K562 (cell line): ENCODE measurements at regions not wholly inside any gene's neighbourhood (a gene's known extent, or its start where the extent isn't known, plus 50 kb on each side); places are given as distances from the start of the nearest gene placed in this dataset.

Source experiments
- ATAC-seq: fragments of 200-7000 bp; cut with Tn5 transposase; 3 replicates; pipeline ENCODE4 v1.9.1; 2020; ENCODE audit warnings: moderate library complexity
- BruUV-seq: library from RNA; stranded (reverse); fragments of 400-500 nt; replicated peaks from 2 replicates; lab custom pipeline; 2021; lab: Mats Ljungman, UMichigan
- CTCF ChIA-PET: fragments of 300-600 bp; formaldehyde crosslinking; extraction: SDS; loops from one replicate; lab custom pipeline; 2021; ENCODE audit warnings: low intra/inter-chr PET ratio; lab: Yijun Ruan, JAX
- POLR2A ChIA-PET: fragments of 300-600, 350-650 bp; sonication (Branson Sonifier 250); formaldehyde crosslinking; extraction: SDS; loops from one replicate; lab custom pipeline; 2021; ENCODE audit warnings: antibody characterized with exemption, inconsistent platforms; lab: Yijun Ruan, JAX
- DNase-seq, 4 experiments: peaks; one replicate each; pipeline versions ENCODE4 v3.0.0 to v3.0.0-alpha.2; 2011 to 2018; ENCODE audit warnings: low spot score in 3 of 4, mixed read lengths in 3 of 4; ENCODE audit errors: extremely low read depth in 1 of 4
- FAIRE-seq: peaks from 2 replicates; lab custom pipeline; 2011; peaks lifted over from hg19 to GRCh38; lab: Jason Lieb, UNC
- H2AFZ ChIP-seq: 2 replicates; pipeline ENCODE4 v1.6.0; 2011; ENCODE audit warnings: low read depth, low read length, control low read depth, inconsistent platforms
- H3K27ac ChIP-seq: fragments of 200-600 bp; 3 replicates; pipeline ENCODE4 v1.8.0; 2011; ENCODE audit warnings: low read depth, mild to moderate bottlenecking, control low read depth, inconsistent platforms, low read length, moderate library complexity, mixed read lengths; ENCODE audit errors: extremely low read depth
- H3K27me3 ChIP-seq, 2 experiments: fragments of 300-600 bp in 1 of 2; 2 replicates in 1 of 2; 3 replicates in 1 of 2; pipeline versions ENCODE4 v1.6.0 to v1.8.0; 2011; ENCODE audit warnings: inconsistent platforms in 2 of 2, low read length in 2 of 2, mild to moderate bottlenecking in 1 of 2, mixed read lengths in 1 of 2, moderate library complexity in 1 of 2; ENCODE audit not compliant: control insufficient read depth in 2 of 2, insufficient read depth in 2 of 2
- H3K36me3 ChIP-seq: fragments of 300-600 bp; 3 replicates; pipeline ENCODE4 v1.8.0; 2011; ENCODE audit warnings: mild to moderate bottlenecking, low read length, inconsistent platforms; ENCODE audit not compliant: control insufficient read depth, insufficient read depth
- H3K4me1 ChIP-seq, 2 experiments: fragments of 200-600 bp in 1 of 2; replicated peaks in 1 of 2; 2 replicates in 1 of 2; 3 replicates in 1 of 2; pipeline versions ENCODE4 v1.5.1 to v1.8.0; 2011; ENCODE audit warnings: inconsistent platforms in 2 of 2, low read length in 2 of 2, mild to moderate bottlenecking in 1 of 2, mixed read lengths in 1 of 2, moderate library complexity in 1 of 2; ENCODE audit not compliant: control insufficient read depth in 2 of 2, insufficient read depth in 2 of 2
- H3K4me2 ChIP-seq: 2 replicates; pipeline ENCODE4 v1.6.1; 2011; ENCODE audit warnings: low read length, control low read depth, inconsistent platforms, mixed read lengths; ENCODE audit not compliant: insufficient read depth
- H3K4me3 ChIP-seq: fragments of 200-600 bp; sonication (generic), shearing (Covaris generic); 2 replicates; pipeline ENCODE4 v1.5.1; 2016; ENCODE audit warnings: control low read depth, inconsistent platforms
- H3K79me2 ChIP-seq: fragments of 200-600 bp; 3 replicates; pipeline ENCODE4 v1.8.0; 2011; ENCODE audit warnings: low read length, inconsistent platforms; ENCODE audit not compliant: control insufficient read depth, insufficient read depth
- H3K9ac ChIP-seq, 2 experiments: 2 replicates each; pipeline versions ENCODE4 v1.6.0 to v1.6.1; 2011; ENCODE audit warnings: low read depth in 2 of 2, low read length in 2 of 2, control low read depth in 1 of 2, inconsistent platforms in 1 of 2, mild to moderate bottlenecking in 1 of 2, mixed read lengths in 1 of 2; ENCODE audit not compliant: insufficient read depth in 1 of 2
- H3K9me1 ChIP-seq: one replicate; pipeline ENCODE4 v1.6.0; 2011; ENCODE audit warnings: inconsistent platforms, mild to moderate bottlenecking, low read length, moderate library complexity; ENCODE audit not compliant: control insufficient read depth, insufficient read depth
- H3K9me3 ChIP-seq: replicated peaks from 2 replicates; pipeline ENCODE4 v1.5.1; 2011; ENCODE audit warnings: low read depth, low read length, inconsistent platforms; ENCODE audit not compliant: control insufficient read depth, insufficient read depth
- H4K20me1 ChIP-seq: replicated peaks from 2 replicates; pipeline ENCODE4 v1.6.1; 2011; ENCODE audit warnings: low read length, inconsistent platforms, mixed read lengths; ENCODE audit not compliant: control insufficient read depth, insufficient read depth
- CHD4 ChIP-seq: fragments of 200-600 bp; sonication (generic); IDR thresholded peaks from 3 replicates; pipeline ENCODE4 v1.6.1; 2012; ENCODE audit warnings: low read depth, mild to moderate bottlenecking, mixed read lengths, low read length, inconsistent platforms; ENCODE audit not compliant: insufficient read depth, insufficient replicate concordance, poor library complexity, severe bottlenecking
- E2F1 ChIP-seq: sonication (generic); formaldehyde crosslinking; IDR thresholded peaks from 2 replicates; pipeline ENCODE4 v1.8.1; 2023; ENCODE audit warnings: mild to moderate bottlenecking, missing genetic modification reagents, moderate library complexity
- LARP7 ChIP-seq: fragments of 450-650 bp; IDR thresholded peaks from 2 replicates; pipeline ENCODE4 v1.6.1; 2016
- MTA3 ChIP-seq: fragments of 450-650 bp; formaldehyde crosslinking; IDR thresholded peaks from 2 replicates; pipeline ENCODE4 v1.6.1; 2017; ENCODE audit warnings: mild to moderate bottlenecking, borderline replicate concordance
- PHF21A ChIP-seq: fragments of 450-650 bp; IDR thresholded peaks from 2 replicates; pipeline ENCODE4 v1.6.1; 2017; ENCODE audit warnings: low read depth, borderline replicate concordance
- RBM34 ChIP-seq: fragments of 200-400 bp; formaldehyde crosslinking; IDR thresholded peaks from 2 replicates; pipeline ENCODE4 v1.6.1; 2018; ENCODE audit warnings: low read length, borderline replicate concordance; ENCODE audit not compliant: insufficient read depth
- THRB ChIP-seq: fragments of 450-650 bp; formaldehyde crosslinking; conservative IDR thresholded peaks from 2 replicates; pipeline ENCODE4 v1.4.0; 2022; ENCODE audit warnings: mild to moderate bottlenecking, missing genetic modification characterization
- ZNF212 ChIP-seq: fragments of 450-650 bp; formaldehyde crosslinking; IDR thresholded peaks from 2 replicates; pipeline ENCODE4 v1.4.0; 2020; ENCODE audit warnings: mild to moderate bottlenecking
- ZNF3 ChIP-seq: fragments of 250-450 bp; sonication (Bioruptor Pico); IDR thresholded peaks from 2 replicates; pipeline ENCODE4 v1.5.0; 2021; ENCODE audit warnings: mild to moderate bottlenecking, moderate library complexity
- ZNF696 ChIP-seq: fragments of 250-450 bp; sonication (Bioruptor Pico); conservative IDR thresholded peaks from 2 replicates; pipeline ENCODE4 v1.4.0; 2020; ENCODE audit warnings: mild to moderate bottlenecking, moderate library complexity
- WGBS: fragments of 100-300 bp; shearing (Covaris generic); methylation state at CpG from one replicate; pipeline ENCODE4 v1.1.6; 2016; ENCODE audit warnings: low coverage, mixed read lengths; ENCODE audit not compliant: insufficient coverage; ENCODE audit errors: missing lambda C conversion rate; 5-methylcytosine and 5-hydroxymethylcytosine counted together
- in situ Hi-C: fragments of 300-500 bp; cut with MboI; formaldehyde crosslinking; loops from 4 replicates; pipeline ENCODE4 v1.15.0; 2018; ENCODE audit warnings: inconsistent platforms, mixed read lengths
- intact Hi-C: fragments of 100-400 bp; cut with micrococcal nuclease; formaldehyde crosslinking; loops from 2 replicates; pipeline ENCODE4 v1.14.2; 2022

- no peak for DNase-seq
- no peaks in the 10 kb centered on the region for H3K4me1 ChIP-seq
- BruUV-seq, result no TSS peak
- no peak overlapping the region for H3K4me2 ChIP-seq
- no peak for FAIRE-seq
- no peak overlapping the region for H2AFZ ChIP-seq
- in situ Hi-C loops, result no loop called here
- TF ChIP-seq PHF21A, result no peak
- TF ChIP-seq CHD4, result no peak
- no peak for TF ChIP-seq LARP7
- no peak for TF ChIP-seq RBM34
- TF ChIP-seq THRB (CRISPR knock-in tag), result no peak
- TF ChIP-seq ZNF212 (CRISPR knock-in tag), result no peak
- no peak for TF ChIP-seq ZNF696 (CRISPR knock-in tag)
- TF ChIP-seq MTA3, result no peak
- TF ChIP-seq ZNF3 (CRISPR knock-in tag), result no peak
- TF ChIP-seq E2F1 (CRISPR knock-in tag), result no peak
- H4K20me1 ChIP-seq, result no peaks in the 10 kb centered on the region
- H3K4me3 ChIP-seq, result no peak overlapping the region
- ChIA-PET POLR2A (interaction anchor here (0.7 kb wide), 1 partner anchor 184 kb away, joined by 3 read pairs; no protein-coding TSS in a partner anchor), CTCF (no interaction called here)
- ATAC-seq, result no peak
- no peaks in the 10 kb centered on the region; the same call in 1 of the 2 replicates for H3K9me3 ChIP-seq
- WGBS, result 0% methylated on average over 3 of the region's 3 CpGs
- H3K9ac ChIP-seq, result no peak overlapping the region
- H3K27ac ChIP-seq, result no peak overlapping the region
- no peaks in the 10 kb centered on the region for H3K9me1 ChIP-seq
- no peaks in the 10 kb centered on the region for H3K79me2 ChIP-seq
- no peaks in the 10 kb centered on the region for H3K27me3 ChIP-seq
- intact Hi-C loops, result no loop called here
- no peaks in the 10 kb centered on the region for H3K36me3 ChIP-seq
These were observed 244.2 kb downstream of the CBLN4 start for GRCh38 chr20:55761100-55761499.
